ENCODE measurements at regions not wholly inside any gene's neighbourhood (a gene's known extent, or its start where the extent isn't known, plus 50 kb on each side); places are given as distances from the start of the nearest gene placed in this dataset.

GRCh38 chr3:31079689-31080088 is 185.2 kb upstream of the GADL1 start:
- Histone ChIP-seq H3K79me2 (no peaks in the 10 kb centered on the region), H3K36me3 (replicated peaks; ENCODE audit: insufficient read depth, low read depth) (no peaks in the 10 kb centered on the region), H2AFZ (no peak overlapping the region), H3K4me3 (no peak overlapping the region), H3K9me2 (replicated peaks; ENCODE audit: insufficient read depth) (no peaks in the 10 kb centered on the region), H3K27ac (no peak overlapping the region), H3K4me2 (no peak overlapping the region), H3K9me3 (ENCODE audit: low read depth) (no peaks in the 10 kb centered on the region), H3K27me3 (no peaks in the 10 kb centered on the region), H3K4me1 (ENCODE audit: insufficient read depth) (no peaks in the 10 kb centered on the region), H4K20me1 (ENCODE audit: insufficient read depth, poor library complexity, severe bottlenecking) (no peaks in the 10 kb centered on the region)
- TF ChIP-seq EZH2 (IDR thresholded peaks at IDR 0.05; ENCODE audit: borderline replicate concordance) (no peak), CTCF (IDR thresholded peaks at IDR 0.05; ENCODE audit: poor library complexity) (no peak), EZH2phosphoT487 (IDR thresholded peaks at IDR 0.05; ENCODE audit: low read depth, severe bottlenecking, unreplicated experiment) (no peak)
- 88% methylated on average over 4 of the region's 4 CpGs for whole genome bisulfite sequencing (ENCODE audit: low lambda C conversion rate, missing lambda C conversion rate)
- no peak for DNase-seq (ENCODE audit: low spot score)

GRCh38 chr3:31081018-31081662 is 186.7 kb upstream of the GADL1 start:
- H3K9me3 ChIP-seq (ENCODE audit: low read depth): no peaks in the 10 kb centered on the region
- no peak overlapping the region for H3K4me3 ChIP-seq
- H3K79me2 ChIP-seq: no peaks in the 10 kb centered on the region
- no peak overlapping the region for H2AFZ ChIP-seq
- no peak for TF ChIP-seq EZH2 (IDR thresholded peaks at IDR 0.05; ENCODE audit: borderline replicate concordance)
- no peak for TF ChIP-seq CTCF (IDR thresholded peaks at IDR 0.05; ENCODE audit: poor library complexity)
- no peak for TF ChIP-seq EZH2phosphoT487 (IDR thresholded peaks at IDR 0.05; ENCODE audit: low read depth, severe bottlenecking, unreplicated experiment)
- H3K27me3 ChIP-seq: no peaks in the 10 kb centered on the region
- H3K27ac ChIP-seq: no peak overlapping the region
- 90% methylated on average over 2 of the region's 2 CpGs for WGBS (ENCODE audit: low lambda C conversion rate, missing lambda C conversion rate)
- H3K4me2 ChIP-seq: no peak overlapping the region
- H3K9me2 ChIP-seq (replicated peaks; ENCODE audit: insufficient read depth): no peaks in the 10 kb centered on the region
- DNase-seq (ENCODE audit: low spot score): no peak
- H4K20me1 ChIP-seq (ENCODE audit: insufficient read depth, poor library complexity, severe bottlenecking): no peaks in the 10 kb centered on the region
- H3K4me1 ChIP-seq (ENCODE audit: insufficient read depth): no peaks in the 10 kb centered on the region
- H3K36me3 ChIP-seq (replicated peaks; ENCODE audit: insufficient read depth, low read depth): no peaks in the 10 kb centered on the region

- Histone ChIP-seq H3K79me2 (no peaks in the 10 kb centered on the region), H2AFZ (no peak overlapping the region), H3K27ac (no peak overlapping the region), H3K4me3 (no peak overlapping the region), H4K20me1 (ENCODE audit: insufficient read depth, poor library complexity, severe bottlenecking) (no peaks in the 10 kb centered on the region), H3K27me3 (no peaks in the 10 kb centered on the region), H3K36me3 (replicated peaks; ENCODE audit: insufficient read depth, low read depth) (no peaks in the 10 kb centered on the region), H3K4me1 (ENCODE audit: insufficient read depth) (peaks cover 5% of the 10 kb centered on the region), H3K9me3 (ENCODE audit: low read depth) (no peaks in the 10 kb centered on the region), H3K9me2 (replicated peaks; ENCODE audit: insufficient read depth) (no peaks in the 10 kb centered on the region), H3K4me2 (no peak overlapping the region)
- no peak for TF ChIP-seq CTCF (IDR thresholded peaks at IDR 0.05; ENCODE audit: poor library complexity)
- no peak for TF ChIP-seq EZH2 (IDR thresholded peaks at IDR 0.05; ENCODE audit: borderline replicate concordance)
- no peak for TF ChIP-seq EZH2phosphoT487 (IDR thresholded peaks at IDR 0.05; ENCODE audit: low read depth, severe bottlenecking, unreplicated experiment)
- DNase-seq (ENCODE audit: low spot score): no peak
These were observed 191.7 kb upstream of the GADL1 start for GRCh38 chr3:31086148-31086547.

GRCh38 chr3:31086698-31087097 is 192.2 kb upstream of the GADL1 start:
- no peak overlapping the region for H3K27ac ChIP-seq
- H3K4me2 ChIP-seq: no peak overlapping the region
- H3K4me1 ChIP-seq (ENCODE audit: insufficient read depth): peaks cover 5% of the 10 kb centered on the region
- H2AFZ ChIP-seq: no peak overlapping the region
- DNase-seq (ENCODE audit: low spot score): no peak
- no peaks in the 10 kb centered on the region for H3K9me2 ChIP-seq (replicated peaks; ENCODE audit: insufficient read depth)
- H3K27me3 ChIP-seq: no peaks in the 10 kb centered on the region
- TF ChIP-seq CTCF (IDR thresholded peaks at IDR 0.05; ENCODE audit: poor library complexity): no peak
- no peak for TF ChIP-seq EZH2phosphoT487 (IDR thresholded peaks at IDR 0.05; ENCODE audit: low read depth, severe bottlenecking, unreplicated experiment)
- no peak for TF ChIP-seq EZH2 (IDR thresholded peaks at IDR 0.05; ENCODE audit: borderline replicate concordance)
- H3K36me3 ChIP-seq (replicated peaks; ENCODE audit: insufficient read depth, low read depth): no peaks in the 10 kb centered on the region
- no peaks in the 10 kb centered on the region for H4K20me1 ChIP-seq (ENCODE audit: insufficient read depth, poor library complexity, severe bottlenecking)
- no peak overlapping the region for H3K4me3 ChIP-seq
- no peaks in the 10 kb centered on the region for H3K9me3 ChIP-seq (ENCODE audit: low read depth)
- H3K79me2 ChIP-seq: no peaks in the 10 kb centered on the region
